CD14-positive monocyte (primary cell): ENCODE measurements at regions not wholly inside any gene's neighbourhood (a gene's known extent, or its start where the extent isn't known, plus 50 kb on each side); places are given as distances from the start of the nearest gene placed in this dataset.

ENCODE experiments used
- DNase-seq, 3 donors: peaks; one replicate each; pipeline ENCODE4 v3.0.0-alpha.2; 2011 to 2022
- H2AFZ ChIP-seq: 2 replicates; pipeline ENCODE4 v1.6.0; 2012; ENCODE audit warnings: mild to moderate bottlenecking, low read depth, low read length, inconsistent platforms; ENCODE audit not compliant: insufficient read depth, poor library complexity, severe bottlenecking
- H3K27ac ChIP-seq, 2 donors: 1 replicate in 1 of 2; 2 replicates in 1 of 2; pipeline ENCODE4 v1.5.1; 2012 to 2013; ENCODE audit warnings: low read length in 2 of 2, control low read depth in 1 of 2, inconsistent platforms in 1 of 2, low read depth in 1 of 2, mild to moderate bottlenecking in 1 of 2
- H3K27me3 ChIP-seq, 2 donors: one replicate each; pipeline versions ENCODE4 v1.6.0 to v1.6.1; 2011 to 2013; ENCODE audit warnings: low read length in 2 of 2; ENCODE audit not compliant: control insufficient read depth in 2 of 2, insufficient read depth in 2 of 2
- H3K36me3 ChIP-seq, 2 donors: replicated peaks in 1 of 2; 1 replicate in 1 of 2; 2 replicates in 1 of 2; pipeline versions ENCODE4 v1.5.1 to v1.6.1; 2012 to 2013; ENCODE audit warnings: low read length in 2 of 2, control low read depth in 1 of 2, inconsistent platforms in 1 of 2, mild to moderate bottlenecking in 1 of 2; ENCODE audit not compliant: insufficient read depth in 2 of 2, control insufficient read depth in 1 of 2
- H3K4me1 ChIP-seq, 2 donors: 1 replicate in 1 of 2; 2 replicates in 1 of 2; pipeline versions ENCODE4 v1.5.1 to v1.6.1; 2012 to 2013; ENCODE audit warnings: low read length in 2 of 2, control low read depth in 1 of 2, inconsistent platforms in 1 of 2, mild to moderate bottlenecking in 1 of 2, moderate library complexity in 1 of 2; ENCODE audit not compliant: insufficient read depth in 2 of 2, control insufficient read depth in 1 of 2
- H3K4me2 ChIP-seq: replicated peaks from 2 replicates; pipeline ENCODE3; 2012; ENCODE audit warnings: low read length, moderate library complexity, mild to moderate bottlenecking; ENCODE audit not compliant: poor library complexity, severe bottlenecking; ENCODE audit errors: extremely low read depth
- H3K4me3 ChIP-seq, 3 experiments: fragments of 200-600 bp in 1 of 3; sonication (generic) in 1 of 3; replicated peaks in 1 of 3; 1 replicate in 2 of 3; 2 replicates in 1 of 3; pipeline ENCODE4 v1.5.1; 2011 to 2013; ENCODE audit warnings: low read length in 3 of 3, mild to moderate bottlenecking in 3 of 3, control low read depth in 2 of 3, low read depth in 2 of 3, inconsistent platforms in 1 of 3, moderate library complexity in 1 of 3
- H3K79me2 ChIP-seq: 2 replicates; pipeline ENCODE4 v1.6.0; 2012; ENCODE audit warnings: mild to moderate bottlenecking, control low read depth, inconsistent platforms, low read length, moderate library complexity; ENCODE audit not compliant: insufficient read depth
- H3K9ac ChIP-seq: 2 replicates; pipeline ENCODE4 v1.6.0; 2017; ENCODE audit warnings: low read length, mild to moderate bottlenecking; ENCODE audit not compliant: insufficient read depth, poor library complexity, severe bottlenecking
- H3K9me3 ChIP-seq, 2 donors: replicated peaks in 1 of 2; 1 replicate in 1 of 2; 2 replicates in 1 of 2; pipeline versions ENCODE4 v1.5.1 to v1.6.1; 2012 to 2013; ENCODE audit warnings: low read length in 2 of 2, control low read depth in 1 of 2; ENCODE audit not compliant: control insufficient read depth in 1 of 2, insufficient read depth in 1 of 2
- H4K20me1 ChIP-seq: 2 replicates; pipeline ENCODE4 v1.6.0; 2012; ENCODE audit warnings: mild to moderate bottlenecking, low read length, control low read depth, moderate library complexity; ENCODE audit not compliant: insufficient read depth
- H3K27ac Mint-ChIP-seq, 7 donors: one replicate each; pipeline ENCODE4 v1.8.0; 2020; ENCODE audit warnings: mild to moderate bottlenecking in 7 of 7, mixed read lengths in 7 of 7, moderate library complexity in 6 of 7, inconsistent platforms in 2 of 7
- H3K27me3 Mint-ChIP-seq, 3 donors: one replicate each; pipeline ENCODE4 v1.8.0; 2021 to 2022; ENCODE audit warnings: low read depth in 3 of 3, mild to moderate bottlenecking in 3 of 3, mixed read lengths in 3 of 3, moderate library complexity in 3 of 3, inconsistent platforms in 1 of 3
- H3K36me3 Mint-ChIP-seq, 2 donors: one replicate each; pipeline ENCODE4 v1.8.0; 2020; ENCODE audit warnings: mixed read lengths in 2 of 2, inconsistent platforms in 1 of 2, mild to moderate bottlenecking in 1 of 2
- H3K4me1 Mint-ChIP-seq: one replicate; pipeline ENCODE4 v1.8.0; 2020; ENCODE audit warnings: mild to moderate bottlenecking, mixed read lengths
- H3K4me3 Mint-ChIP-seq, 2 donors: one replicate each; pipeline ENCODE4 v1.8.0; 2020; ENCODE audit warnings: mild to moderate bottlenecking in 2 of 2, mixed read lengths in 2 of 2, moderate library complexity in 1 of 2
- H3K9me3 Mint-ChIP-seq, 7 donors: one replicate each; pipeline ENCODE4 v1.8.0; 2020 to 2022; ENCODE audit warnings: mixed read lengths in 7 of 7, mild to moderate bottlenecking in 6 of 7, moderate library complexity in 6 of 7, inconsistent platforms in 2 of 7
- CTCF ChIP-seq: fragments of 200-600 bp; IDR thresholded peaks from one replicate; pipeline ENCODE4 v1.8.0; 2022; ENCODE audit warnings: antibody characterized with exemption, mild to moderate bottlenecking
- WGBS: methylation state at CpG from one replicate; pipeline ENCODE4 v1.1.5; 2013; ENCODE audit warnings: missing lambda C conversion rate; ENCODE audit not compliant: insufficient coverage; 5-methylcytosine and 5-hydroxymethylcytosine counted together
- intact Hi-C, 2 donors: fragments of 100-400 bp; cut with micrococcal nuclease; formaldehyde crosslinking; loops; one replicate each; pipeline versions ENCODE4 v1.15.0 to v1.15.1; 2023

- H3K4me1 ChIP-seq, result no peaks in the 10 kb centered on the region
- H3K4me3 ChIP-seq, result no peak overlapping the region
- no peaks in the 10 kb centered on the region for H3K79me2 ChIP-seq
- no peak overlapping the region for H3K4me3 Mint-ChIP-seq
- intact Hi-C loops, result no loop called here
- 90% methylated on average over 3 of the region's 3 CpGs for WGBS
- no peaks in the 10 kb centered on the region for H4K20me1 ChIP-seq
- H3K27ac ChIP-seq, result no peak overlapping the region
- H3K36me3 ChIP-seq, result no peaks in the 10 kb centered on the region
- H2AFZ ChIP-seq, result no peak overlapping the region
- peaks cover 0 to 12% (median 1%) of the 10 kb centered on the region in 7 donors for H3K9me3 Mint-ChIP-seq
- no peak for TF ChIP-seq CTCF
- peaks cover 0 to 1% (median 1%) of the 10 kb centered on the region in 3 donors for H3K27me3 Mint-ChIP-seq
- DNase-seq, result no peak
- no peak overlapping the region for H3K4me2 ChIP-seq
- H3K9me3 ChIP-seq, result peaks cover 6 to 7% of the 10 kb centered on the region in 2 donors
- H3K27ac Mint-ChIP-seq, result no peak overlapping the region
- no peaks in the 10 kb centered on the region for H3K27me3 ChIP-seq
- no peaks in the 10 kb centered on the region for H3K36me3 Mint-ChIP-seq
- H3K9ac ChIP-seq, result no peak overlapping the region
- H3K4me1 Mint-ChIP-seq, result no peaks in the 10 kb centered on the region
Measured at GRCh38 chr5:23064710-23065109, 211.6 kb upstream of the CDH12 start.

- Histone ChIP-seq H3K36me3 (no peaks in the 10 kb centered on the region), H3K4me1 (no peaks in the 10 kb centered on the region), H3K4me3 (no peak overlapping the region), H3K4me2 (no peak overlapping the region), H4K20me1 (no peaks in the 10 kb centered on the region), H3K9me3 (no peaks in the 10 kb centered on the region), H3K9ac (no peak overlapping the region), H3K79me2 (no peaks in the 10 kb centered on the region), H2AFZ (no peak overlapping the region), H3K27ac (no peak overlapping the region), H3K27me3 (no peaks in the 10 kb centered on the region)
- TF ChIP-seq CTCF, result no peak
- WGBS, result 20% methylated on average over 1 of the region's 1 CpG
- Mint-ChIP-seq H3K27ac (no peak overlapping the region), H3K4me1 (no peaks in the 10 kb centered on the region), H3K9me3 (peaks cover 0 to 3% (median 0%) of the 10 kb centered on the region in 7 donors), H3K27me3 (no peaks in the 10 kb centered on the region), H3K36me3 (no peaks in the 10 kb centered on the region), H3K4me3 (no peak overlapping the region)
- intact Hi-C loops, result no loop called here
- DNase-seq, result no peak
Measured at GRCh38 chr5:23053846-23054245, 200.7 kb upstream of the CDH12 start.
